MV-4-11 (cell line): ENCODE measurements at regions not wholly inside any gene's neighbourhood (a gene's known extent, or its start where the extent isn't known, plus 50 kb on each side); places are given as distances from the start of the nearest gene placed in this dataset.

Source experiments
- DNase-seq: peaks from one replicate; lab custom pipeline; 2025; lab: John Stamatoyannopoulos, UW

DNA sequence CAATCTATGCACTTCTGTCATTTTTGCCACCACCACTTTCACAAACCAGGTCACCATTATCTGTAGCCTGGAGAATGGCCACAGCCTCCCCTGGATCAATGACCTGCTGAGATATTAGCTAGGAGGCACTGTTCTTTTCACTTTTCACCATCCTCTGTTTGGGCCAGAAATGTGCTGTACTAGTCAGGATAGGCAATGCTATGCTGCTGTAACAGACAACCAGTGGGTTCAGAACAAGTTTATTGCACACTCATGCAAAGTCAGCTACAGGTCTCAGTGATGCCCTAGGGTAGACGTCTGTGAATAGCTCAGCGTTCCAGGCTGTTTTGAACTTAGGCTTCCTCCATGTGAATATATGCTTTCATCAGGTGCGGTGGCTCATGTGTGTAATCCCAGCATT, 231.5 kb downstream of the SUDS3 start:
- DNase-seq = no peak

DNA sequence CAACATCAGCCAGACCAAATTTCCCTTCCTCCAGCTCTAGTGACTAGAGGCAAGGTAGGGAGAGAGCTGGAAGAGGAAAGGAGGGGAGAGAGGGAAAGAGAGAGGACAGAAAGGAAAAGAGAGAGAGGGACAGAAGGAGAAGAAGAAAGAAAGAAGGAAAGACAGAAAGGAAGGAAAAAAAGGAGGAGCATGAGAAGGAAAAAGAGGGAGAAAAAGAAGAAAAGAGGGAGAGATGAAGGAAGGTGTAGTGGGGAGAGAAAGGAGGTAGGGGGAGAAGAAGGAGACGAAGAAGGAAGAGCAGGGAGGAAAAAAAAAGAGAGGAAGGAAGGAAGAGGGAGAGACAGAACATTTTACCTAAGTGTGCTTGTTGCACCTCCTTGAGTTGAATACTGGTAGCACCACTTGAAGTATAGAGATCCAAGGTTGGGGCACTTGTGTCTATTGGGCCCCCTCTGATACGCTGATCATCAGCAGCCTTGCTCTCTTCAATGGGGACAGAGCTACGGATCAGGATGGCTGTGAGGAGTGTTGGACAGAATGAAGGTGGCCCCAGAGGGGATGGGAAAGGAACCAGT, 232.5 kb downstream of the SUDS3 start:
- DNase-seq = no peak

DNA sequence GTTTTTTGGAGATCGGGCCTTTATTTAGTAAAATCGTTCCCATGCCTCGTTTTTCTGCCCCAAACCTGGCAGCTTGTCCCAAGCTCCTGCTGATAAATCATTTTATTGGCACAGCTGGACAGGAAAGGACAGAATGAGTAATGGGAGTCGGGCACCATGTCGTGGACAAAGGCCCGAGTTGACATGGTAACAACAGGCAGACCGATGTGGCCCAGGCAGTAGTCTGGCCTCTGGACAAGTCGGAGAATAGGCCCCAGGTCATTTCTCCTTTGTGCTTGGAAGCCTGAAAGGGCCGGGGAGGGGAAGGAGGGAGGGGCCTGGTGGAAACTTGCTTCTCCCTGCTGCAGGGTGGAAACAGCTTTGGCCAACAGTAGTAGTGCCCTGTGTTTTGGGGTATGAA, 234.9 kb downstream of the SUDS3 start:
- no peak for DNase-seq

DNA sequence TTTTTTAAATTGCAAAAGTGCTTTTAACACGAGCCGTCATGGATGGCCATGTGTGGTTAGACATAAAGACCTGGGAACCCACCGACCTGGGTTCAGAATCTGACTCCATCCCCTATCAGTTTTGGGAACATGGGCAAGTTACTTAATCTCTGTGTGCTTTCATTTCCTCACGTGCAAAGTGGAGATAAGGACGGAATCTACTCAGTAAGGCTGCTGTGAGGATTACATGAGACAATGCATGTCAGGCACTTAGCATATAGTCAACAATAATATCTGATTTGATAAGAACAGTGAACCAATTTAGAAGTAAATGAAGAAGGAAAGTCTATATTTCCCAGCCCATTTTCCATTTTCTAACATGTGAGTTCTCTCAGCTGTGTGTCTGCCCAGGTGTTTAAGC, 235.4 kb downstream of the SUDS3 start:
- peak; percentile 22 for DNase-seq

DNA sequence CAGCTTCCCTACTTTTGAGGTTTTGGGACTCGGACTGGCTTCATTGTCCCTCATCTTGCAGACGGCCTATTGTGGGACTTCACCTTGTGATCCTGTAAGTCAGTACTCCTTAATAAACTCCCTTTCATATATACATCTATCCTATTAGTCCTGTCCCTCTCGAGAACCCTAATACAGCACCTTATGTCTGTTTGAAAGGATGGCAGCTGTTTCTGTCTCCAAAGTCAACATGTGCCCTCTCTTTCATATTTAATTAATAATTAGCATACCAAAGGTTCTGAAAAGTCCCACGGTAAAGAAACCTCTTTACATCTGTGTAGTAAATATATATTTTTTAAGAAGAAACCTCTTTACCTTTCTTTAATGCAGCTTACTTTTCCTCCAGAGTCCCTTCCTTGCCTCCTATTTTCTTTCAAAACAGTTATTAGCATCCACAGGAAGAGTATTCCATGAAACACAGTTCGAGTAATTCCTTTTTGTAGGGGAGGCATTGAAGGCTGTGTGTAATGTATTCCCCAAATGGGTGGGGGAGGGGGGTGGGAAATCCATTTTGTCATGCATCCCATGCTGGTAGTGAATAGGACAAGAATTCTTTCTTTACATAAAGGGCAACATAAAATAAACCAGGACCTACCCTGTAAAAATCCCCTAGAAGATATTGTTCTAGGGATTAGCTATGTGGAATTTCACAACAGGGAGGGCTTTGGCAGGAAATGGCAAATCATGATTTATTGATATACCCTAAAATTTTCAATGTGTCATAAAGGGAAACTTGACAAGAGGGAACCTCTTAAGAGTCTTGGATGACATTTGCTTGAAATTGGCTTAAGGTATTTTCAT, 241.5 kb downstream of the SUDS3 start:
- no peak for DNase-seq

DNA sequence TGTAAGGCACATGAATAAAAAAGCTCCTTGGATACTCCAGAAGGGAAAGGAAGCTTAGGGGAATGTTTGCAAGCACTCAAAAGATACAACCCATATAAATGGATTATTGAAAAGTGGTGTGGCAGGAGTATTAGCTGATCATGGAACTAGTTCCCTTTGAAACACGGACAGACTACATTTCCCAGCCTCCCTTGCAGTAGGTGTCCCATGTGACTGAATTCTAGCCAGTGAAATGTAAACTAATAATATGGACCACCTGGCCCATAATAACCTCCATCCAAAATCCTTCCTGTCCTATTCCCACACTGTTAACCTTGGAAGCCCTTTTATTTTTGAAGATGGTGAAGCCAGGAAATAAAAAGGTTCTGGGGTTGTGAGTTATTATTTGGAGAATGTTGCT, 242.3 kb downstream of the SUDS3 start:
- DNase-seq = no peak

DNA sequence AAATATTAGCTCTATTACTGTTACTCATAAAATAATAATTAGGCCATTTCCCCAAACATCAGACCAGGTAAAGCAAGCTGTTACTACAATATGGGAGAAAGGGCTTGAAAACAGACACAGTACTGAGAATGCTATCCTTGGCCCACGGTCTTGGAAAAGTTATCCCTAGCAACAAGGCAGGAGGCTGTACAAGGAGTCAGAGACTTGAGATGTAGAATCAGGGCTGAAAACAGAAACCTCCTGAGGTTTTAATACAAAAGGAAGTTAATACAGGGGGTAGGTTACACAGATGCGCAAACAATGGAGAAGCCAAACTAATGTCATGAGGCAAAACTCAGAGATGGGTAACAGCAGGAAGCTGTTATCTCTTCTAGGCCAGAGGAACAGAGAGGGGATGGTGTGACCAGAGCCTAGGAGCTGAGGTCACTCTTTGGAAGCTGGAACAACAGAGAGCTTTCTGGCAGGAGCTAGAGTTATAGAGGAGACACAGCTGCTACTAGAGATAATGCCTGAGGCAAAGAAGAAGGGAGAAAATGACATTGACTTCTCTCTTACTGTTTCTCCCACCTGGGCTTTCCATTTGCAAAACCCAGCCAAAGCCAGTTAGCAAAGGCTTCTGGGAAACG, 248.8 kb downstream of the SUDS3 start:
- no peak for DNase-seq

DNA sequence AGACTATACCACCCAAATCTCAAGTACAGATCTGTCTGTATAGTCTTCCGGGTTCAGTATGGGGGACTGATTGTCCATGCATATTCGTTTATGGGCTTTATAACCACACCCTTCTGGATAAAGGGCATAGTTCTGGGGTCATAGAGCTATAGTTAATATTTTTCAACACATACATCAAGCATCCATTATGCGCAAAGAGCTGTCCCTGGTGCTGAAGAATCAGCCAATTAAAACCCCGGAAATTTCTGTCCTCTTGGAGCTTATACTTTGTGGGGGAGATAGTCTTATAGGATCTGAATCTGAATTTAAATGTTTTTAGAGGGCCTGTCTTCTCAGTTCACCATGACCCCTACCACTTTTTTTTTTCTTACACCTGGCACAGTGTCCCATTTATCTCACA, 256.7 kb downstream of the SUDS3 start:
- no peak for DNase-seq

DNA sequence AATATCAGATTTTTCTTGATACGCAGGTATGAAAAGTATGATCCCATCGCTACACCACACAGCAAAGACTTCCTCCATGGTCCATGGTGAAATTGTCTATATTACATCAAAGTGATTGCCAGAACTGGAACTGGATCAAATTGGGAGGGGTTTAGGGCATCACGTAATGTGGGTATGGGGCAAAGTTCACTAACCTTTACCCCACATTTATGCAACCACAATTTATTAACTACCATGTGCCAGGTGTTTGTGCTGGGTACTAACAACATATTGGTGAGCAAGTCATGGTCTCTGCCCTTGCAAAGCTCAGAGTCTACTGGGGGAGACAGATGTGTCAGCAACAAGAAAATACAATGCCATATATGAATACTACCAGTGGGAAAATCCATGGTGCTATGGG, 258.9 kb downstream of the SUDS3 start:
- DNase-seq = no peak

DNA sequence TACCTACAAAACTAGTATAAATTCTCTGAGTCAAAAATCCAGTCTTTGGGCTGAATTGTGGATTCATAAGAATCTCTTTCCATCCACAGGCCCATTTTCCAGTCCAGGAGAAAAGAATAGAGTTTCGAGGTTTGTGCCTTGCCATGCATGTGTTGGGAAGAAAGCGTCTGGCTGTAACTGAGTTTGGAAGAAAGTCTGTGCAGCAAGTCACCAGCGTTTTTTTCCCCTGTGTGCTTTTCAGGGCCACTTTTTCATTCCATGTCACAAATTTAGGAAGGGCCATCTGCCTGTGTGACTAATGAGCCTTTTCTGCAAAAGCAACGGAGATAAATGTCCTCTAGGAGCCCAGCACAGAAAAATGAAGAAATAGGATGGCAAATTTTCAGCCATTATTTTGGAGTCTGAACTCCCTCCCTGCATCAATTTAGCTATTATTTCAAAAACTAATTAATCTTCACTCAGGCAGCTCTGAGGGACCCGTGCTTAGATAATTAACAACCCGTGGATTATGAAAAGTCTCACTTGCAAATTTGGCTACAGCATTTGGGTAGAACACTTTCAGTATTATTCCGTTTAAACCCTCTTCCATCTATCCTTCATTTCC, 261.5 kb downstream of the SUDS3 start:
- DNase-seq = no peak

DNA sequence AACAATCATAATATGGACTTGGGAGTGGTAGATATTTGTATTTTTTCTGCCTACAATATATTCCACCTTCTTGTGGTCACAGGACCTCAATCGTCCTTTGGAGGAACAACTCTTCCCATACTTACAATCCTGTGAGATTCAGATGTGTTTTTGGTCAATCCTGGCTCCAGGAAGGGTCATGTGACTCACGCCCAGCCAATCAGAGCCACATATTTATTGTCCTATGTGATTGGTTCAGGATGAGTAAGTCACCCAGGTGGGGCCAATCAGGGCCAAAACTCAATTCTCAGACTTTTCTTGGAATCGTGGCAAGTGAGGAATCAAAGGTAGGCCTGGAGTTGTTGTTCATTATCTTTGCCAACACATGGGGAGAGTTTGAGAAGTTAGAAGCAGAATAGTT, 264.9 kb downstream of the SUDS3 start:
- no peak for DNase-seq

DNA sequence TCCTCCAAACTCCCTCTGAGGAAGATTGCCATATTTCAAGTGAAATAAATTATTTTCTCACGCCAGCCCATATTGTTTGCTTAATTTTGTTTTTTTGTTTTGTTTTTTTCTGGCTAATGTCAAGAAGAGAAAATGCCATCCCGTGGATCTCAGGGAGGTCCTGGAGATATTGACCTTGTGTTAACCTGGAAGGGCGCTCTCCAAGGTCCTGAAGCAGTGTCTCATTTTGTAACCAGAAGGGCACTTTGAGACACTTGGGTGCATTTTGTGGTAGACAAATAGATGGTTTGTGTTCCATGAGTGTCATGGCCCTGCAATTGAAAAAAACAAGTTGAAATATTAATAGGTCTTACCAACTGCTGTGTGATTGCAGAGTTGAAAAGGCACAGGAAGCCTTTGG, 268.9 kb downstream of the SUDS3 start:
- DNase-seq = peak; percentile 61

DNA sequence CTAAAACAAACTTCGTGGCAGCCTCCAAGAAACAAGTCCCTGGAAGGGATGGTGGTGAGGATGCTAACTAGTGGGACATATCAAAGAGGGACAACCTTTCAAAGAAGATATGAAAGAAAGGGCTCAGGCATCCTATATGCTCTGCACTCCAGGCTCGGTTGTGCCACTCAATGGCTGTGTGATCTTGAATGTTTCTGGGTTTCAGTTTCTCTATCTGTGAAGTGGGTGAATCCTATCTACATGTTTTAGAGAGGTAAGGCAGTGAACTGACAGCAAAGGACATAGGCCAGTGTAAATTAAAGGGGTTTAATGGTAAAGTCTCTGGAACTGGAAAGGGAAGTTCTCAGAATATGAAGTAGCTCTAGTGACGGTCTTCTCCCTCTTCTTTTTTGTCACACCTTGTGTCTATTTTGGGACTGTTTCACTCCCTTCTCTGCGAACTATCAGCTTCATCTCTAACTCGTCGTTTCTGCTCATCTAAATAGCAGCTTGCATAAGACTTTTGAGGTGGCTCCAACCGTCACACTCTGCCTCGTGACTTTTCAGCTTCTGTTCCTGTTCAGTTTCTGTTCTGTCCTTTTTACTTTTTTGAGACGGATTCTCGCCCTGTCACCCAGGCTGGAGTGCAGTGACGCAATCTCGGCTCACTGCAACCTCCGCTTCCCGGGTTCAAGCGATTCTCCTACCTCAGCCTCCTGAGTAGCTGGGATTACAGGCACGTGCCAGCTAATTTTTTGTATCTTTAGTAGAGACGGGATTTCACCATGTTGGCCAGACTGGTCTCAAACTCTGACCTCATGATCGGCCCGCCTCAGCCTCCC, 273.6 kb downstream of the SUDS3 start:
- peak; percentile 95 for DNase-seq

DNA sequence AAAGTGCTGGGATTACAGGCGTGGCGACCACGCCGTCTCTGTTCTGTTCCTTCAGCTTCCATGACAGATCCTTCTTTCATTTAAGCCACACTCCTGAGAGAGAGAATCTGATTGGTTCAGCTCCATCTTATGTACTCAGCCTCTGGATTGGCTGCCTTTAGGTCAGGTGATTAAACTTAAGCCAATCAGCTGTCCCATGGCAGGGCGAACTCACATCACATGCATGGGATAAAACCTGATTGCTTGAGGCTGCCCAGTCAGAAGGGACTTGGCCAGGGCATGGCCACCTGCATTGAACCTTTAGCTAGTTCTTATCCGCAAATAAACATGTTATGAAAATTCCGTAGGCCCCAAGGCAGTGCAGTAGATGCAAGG, 274.2 kb downstream of the SUDS3 start:
- DNase-seq = peak; percentile 14

DNA sequence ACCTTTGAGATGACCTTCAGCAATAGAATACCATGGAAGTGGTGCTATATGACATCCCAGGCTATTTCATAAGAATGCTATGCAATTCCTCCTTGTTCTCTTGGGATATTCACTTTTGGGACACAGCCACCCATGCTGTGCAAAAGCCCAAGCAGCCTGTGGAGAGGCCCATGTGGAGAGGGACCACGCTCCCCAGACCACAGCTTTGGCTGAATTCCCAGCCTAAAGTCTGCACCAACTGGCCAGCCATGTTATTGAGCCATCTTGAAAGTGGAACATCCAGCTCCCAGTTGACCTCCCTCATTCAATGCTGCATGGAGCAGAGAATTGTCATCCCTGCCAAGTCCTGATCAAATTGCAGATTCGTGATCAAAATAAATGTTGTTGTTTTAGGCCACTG, 275.1 kb downstream of the SUDS3 start:
- DNase-seq = peak; percentile 14

DNA sequence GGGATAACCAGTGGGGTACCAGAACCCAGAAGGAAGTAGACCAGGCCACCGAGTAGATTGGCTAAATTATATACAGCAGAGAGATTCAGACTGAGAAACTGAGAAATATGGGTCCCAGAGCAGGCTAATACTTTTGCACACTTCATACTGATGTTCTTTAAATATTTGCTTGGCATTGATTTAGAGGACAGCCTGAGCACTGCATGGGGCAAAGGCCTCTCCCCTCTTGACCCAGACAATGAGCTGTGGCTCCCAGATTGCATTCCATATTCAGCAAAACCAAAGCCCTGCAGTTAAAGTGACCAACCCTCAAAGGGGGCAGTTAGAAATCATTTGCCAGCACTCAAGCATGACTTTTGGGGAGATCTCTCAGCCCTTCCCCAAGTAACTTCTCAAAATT, 279.2 kb downstream of the SUDS3 start:
- DNase-seq = no peak

DNA sequence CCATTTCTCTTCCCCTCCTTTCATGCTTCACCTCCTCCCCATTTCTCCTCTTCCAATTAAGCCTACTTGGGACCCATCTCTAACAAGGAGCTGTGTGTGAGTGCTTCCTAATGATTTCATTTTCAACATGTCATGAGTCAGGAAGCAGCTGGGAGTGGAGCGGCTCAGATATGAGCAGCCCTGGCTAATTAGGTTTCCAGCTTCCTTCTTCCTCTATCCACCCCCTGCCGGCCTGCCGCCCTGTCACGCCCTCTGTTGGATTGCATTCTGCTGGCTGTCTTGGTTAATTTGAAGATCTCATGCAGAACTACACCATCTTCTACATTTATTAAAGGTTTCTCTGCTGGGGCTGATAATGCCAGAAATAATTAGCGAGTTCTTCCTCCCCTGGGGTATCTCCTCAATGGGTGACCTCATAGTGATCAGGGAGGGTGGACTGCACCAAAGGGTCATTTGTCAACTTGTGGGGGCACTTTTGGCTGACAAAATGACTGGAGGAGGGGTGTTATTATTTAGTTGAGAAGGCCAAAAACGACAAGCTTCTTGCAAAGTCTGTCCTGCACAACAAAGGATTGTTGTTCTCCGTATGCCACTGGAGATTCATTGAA, 300.9 kb upstream of the SRRM4 start:
- DNase-seq = peak; percentile 86

DNA sequence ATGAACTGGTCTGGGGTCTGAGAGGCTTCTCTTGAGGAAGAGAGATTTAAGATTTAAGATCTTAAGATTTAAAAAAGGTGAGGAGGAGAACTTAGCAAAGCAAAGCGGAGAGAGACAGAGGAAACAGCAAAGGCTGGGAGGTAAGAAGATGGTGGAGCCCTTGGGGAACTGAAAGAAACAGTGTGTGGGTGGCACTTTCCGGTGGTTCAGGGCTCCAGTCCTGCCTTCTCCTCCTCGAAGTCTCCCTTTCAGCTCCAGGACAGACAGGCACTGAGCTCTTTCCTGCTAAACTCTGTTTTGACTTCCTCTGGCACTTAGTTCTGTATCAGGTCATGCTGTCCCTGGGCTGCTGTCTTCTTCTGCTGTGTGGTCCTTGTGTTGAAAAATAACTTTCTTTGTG, 298.7 kb upstream of the SRRM4 start:
- peak; percentile 89 for DNase-seq

DNA sequence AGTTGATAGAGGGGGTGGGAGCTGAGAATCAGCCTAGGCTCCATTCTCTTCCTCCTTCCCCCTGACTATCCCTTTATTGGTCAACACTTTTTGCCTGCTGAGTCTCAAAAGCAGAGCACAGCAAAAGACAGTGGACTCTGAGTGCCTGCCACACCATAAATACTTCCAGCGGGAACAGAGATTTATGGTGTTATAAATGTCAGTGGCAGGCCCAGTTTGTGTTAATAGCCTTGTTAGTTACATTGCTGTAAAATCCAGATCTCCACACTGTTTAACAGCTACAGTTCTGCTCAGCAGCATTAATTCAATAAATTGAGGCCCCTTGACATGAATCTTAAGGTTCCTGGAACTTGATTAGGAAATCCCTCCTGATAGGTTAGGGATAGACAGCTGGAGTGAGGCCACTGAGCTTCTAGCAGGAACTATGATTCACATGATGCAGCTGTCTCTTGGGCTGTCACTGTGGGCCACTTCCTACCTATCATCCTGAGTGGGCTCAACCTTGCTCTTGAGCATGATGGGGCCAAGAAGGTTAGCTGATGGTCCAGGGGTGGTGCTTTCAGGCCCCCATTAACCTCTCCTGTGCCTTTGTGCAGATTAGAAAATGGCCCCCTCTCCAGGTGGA, 295.2 kb upstream of the SRRM4 start:
- peak; percentile 69 for DNase-seq

DNA sequence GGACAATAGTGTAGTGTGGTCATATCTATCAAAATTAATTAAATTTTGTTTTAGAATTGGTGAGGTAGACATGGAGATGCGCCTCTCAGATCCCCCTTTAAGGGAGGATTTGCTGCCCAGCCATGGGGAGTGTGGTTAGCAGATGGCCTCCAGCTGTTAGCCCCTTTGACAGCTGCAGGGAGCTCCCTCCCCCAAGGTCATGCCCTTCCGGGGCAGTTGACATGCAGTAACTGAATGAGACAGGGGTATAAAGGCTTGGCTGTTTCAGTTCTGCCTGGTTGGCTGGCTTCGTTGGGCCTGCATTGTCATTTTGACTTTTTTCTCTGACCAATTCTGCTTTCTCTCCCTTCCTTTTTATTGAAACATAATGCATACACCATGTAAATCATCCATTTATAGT, 291.5 kb upstream of the SRRM4 start:
- DNase-seq = peak; percentile 95

DNA sequence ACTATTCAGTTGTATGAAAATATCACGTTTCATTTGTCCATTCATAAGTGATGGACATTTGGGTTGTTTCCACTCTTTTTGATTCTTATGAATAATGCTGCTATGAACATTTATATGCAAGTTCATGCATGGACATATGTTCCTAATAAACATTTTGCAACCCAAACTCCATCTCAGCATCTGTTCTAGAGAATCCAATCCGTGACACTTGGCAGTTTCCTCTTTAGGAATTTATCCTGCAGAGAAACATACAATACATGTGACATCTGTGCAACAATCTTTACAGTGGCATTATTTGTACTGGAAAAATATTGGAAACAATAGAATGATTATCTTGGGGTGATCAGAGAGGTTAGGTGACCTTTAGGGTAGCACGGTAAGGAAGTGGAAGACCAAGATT, 290.8 kb upstream of the SRRM4 start:
- no peak for DNase-seq
